LNCaP clone FGC (cell line): ENCODE measurements at regions not wholly inside any gene's neighbourhood (a gene's known extent, or its start where the extent isn't known, plus 50 kb on each side); places are given as distances from the start of the nearest gene placed in this dataset.

Source experiments
- DNase-seq: peaks from one replicate; pipeline ENCODE4 v3.0.0-alpha.2; 2011; ENCODE audit warnings: low read depth
- H3K4me3 ChIP-seq: 2 replicates; pipeline ENCODE4 v1.5.1; 2011; ENCODE audit warnings: mild to moderate bottlenecking, low read depth, low read length, control low read depth
- TF ChIP-seq, protein P1 (sequence below): IDR thresholded peaks from 2 replicates; pipeline ENCODE4 v1.5.1; 2012; ENCODE audit warnings: mild to moderate bottlenecking; ENCODE audit not compliant: control insufficient read depth, insufficient read depth; ENCODE audit errors: extremely low read depth

- TF ChIP-seq, protein P1, sequence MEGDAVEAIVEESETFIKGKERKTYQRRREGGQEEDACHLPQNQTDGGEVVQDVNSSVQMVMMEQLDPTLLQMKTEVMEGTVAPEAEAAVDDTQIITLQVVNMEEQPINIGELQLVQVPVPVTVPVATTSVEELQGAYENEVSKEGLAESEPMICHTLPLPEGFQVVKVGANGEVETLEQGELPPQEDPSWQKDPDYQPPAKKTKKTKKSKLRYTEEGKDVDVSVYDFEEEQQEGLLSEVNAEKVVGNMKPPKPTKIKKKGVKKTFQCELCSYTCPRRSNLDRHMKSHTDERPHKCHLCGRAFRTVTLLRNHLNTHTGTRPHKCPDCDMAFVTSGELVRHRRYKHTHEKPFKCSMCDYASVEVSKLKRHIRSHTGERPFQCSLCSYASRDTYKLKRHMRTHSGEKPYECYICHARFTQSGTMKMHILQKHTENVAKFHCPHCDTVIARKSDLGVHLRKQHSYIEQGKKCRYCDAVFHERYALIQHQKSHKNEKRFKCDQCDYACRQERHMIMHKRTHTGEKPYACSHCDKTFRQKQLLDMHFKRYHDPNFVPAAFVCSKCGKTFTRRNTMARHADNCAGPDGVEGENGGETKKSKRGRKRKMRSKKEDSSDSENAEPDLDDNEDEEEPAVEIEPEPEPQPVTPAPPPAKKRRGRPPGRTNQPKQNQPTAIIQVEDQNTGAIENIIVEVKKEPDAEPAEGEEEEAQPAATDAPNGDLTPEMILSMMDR, result no peak
- H3K4me3 ChIP-seq, result no peak overlapping the region
- no peak for DNase-seq
These were observed 380.3 kb upstream of the PDE3A start for GRCh38 chr12:19988001-19988400.

DNA sequence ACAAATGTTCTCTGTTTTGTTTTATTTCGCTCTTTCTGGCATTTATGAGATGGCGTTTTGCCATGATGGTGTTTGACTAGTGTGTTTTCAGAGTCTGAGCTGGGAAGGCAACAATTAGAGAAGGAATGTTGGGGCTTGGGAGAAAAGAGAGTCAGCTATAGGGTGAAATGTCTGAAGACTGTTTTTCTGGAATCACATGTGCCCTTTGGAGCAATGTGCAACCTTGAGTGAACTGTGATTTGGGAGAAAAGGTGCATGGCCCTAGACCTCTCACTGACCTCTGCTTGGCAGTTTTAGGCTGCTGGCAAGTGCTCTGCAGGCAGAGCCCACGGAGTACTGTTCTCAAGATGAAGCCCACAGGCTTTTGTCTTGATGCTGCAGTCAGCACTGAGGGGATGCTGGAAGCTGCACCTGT, 379.9 kb upstream of the PDE3A start:
- TF ChIP-seq, protein P1, result no peak
- no peak overlapping the region for H3K4me3 ChIP-seq
- peak; percentile 58 for DNase-seq

- TF ChIP-seq, protein P1, result no peak
- no peak overlapping the region for H3K4me3 ChIP-seq
- no peak for DNase-seq
These were observed 379.4 kb upstream of the PDE3A start for GRCh38 chr12:19988948-19989347.

DNA sequence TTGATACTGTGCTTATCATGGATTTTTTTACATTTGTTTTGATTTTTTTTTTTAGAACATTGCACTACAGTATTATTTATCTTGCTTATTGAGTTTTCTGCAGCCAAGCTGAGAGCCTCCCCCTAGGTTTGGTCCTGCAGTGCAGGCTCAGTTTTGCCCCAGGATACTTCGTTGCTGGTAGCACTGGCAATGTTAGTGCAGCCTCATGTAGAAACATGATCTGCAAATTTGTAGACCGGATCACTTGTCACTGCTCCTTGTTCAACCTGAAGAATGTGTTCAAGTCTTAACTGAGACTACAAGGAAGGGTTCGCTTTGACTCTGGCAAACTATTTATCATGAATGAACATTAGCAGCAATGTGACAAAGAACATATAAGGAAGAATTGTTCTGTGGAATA, 377.2 kb upstream of the PDE3A start:
- DNase-seq, result no peak
- TF ChIP-seq, protein P1, result no peak
- no peak overlapping the region for H3K4me3 ChIP-seq

DNA sequence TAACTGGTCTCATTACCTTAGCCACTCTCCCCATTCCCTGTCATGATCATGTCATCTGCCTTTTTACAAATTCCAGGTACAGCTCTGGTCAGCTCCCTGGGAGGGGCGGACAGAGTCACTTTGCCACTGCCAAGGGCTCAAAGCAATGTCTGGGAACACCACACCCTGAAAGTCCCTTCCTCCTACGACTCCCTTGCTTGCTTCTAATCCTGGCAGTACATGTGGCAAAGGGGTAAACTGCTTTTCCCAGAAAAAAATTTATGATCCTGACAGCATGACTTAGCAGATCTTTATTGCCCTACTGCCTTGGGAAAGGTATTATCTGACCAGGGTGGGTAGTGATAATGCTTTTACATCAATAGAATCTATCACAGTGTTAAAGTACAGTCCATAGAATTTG, 376.0 kb upstream of the PDE3A start:
- no peak overlapping the region for H3K4me3 ChIP-seq
- TF ChIP-seq, protein P1, result no peak
- no peak for DNase-seq

- DNase-seq, result no peak
- TF ChIP-seq, protein P1, result peak; percentile 21; the same call in 1 of the 2 replicates
- no peak overlapping the region for H3K4me3 ChIP-seq
These were observed 373.4 kb upstream of the PDE3A start for GRCh38 chr12:19994968-19995367.

DNA sequence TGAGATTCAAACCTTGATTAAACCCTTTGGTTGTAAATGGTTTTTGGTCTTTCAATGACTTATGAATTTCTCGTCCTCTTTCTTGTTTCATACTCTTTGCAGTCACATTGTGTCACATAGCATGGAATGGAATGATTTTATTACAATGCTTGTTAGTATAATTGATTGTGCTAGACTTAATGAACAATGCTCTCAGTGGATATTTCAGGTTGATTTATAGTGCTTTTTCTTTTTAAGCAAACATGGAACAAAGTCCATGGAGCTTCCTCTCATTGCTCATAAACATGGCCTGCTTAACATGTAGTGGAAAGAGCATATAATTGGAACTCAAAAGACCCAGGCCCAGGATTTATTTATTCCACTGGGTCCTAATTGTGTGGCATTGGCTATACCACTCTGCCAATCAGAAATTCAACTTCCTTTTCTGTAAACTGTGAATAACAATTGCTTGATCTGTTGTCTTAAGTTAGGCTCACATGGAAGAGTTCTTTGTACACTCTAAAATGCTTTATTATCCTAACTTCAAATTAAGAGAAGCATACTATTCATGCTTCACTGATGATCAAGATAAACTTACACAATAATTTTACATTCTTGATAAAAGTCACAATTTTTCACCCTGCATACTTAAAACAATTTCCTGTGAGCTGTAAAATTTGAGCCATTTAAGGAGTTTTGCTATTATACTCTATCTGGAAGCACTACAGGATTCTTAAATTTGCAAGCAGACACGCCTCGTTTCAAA, 370.5 kb upstream of the PDE3A start:
- no peak for DNase-seq
- TF ChIP-seq, protein P1, result no peak

More for the DNA sequence above, 370.5 kb upstream of the PDE3A start:
- no peak overlapping the region for H3K4me3 ChIP-seq
